ENCODE measurements at regions not wholly inside any gene's neighbourhood (a gene's known extent, or its start where the extent isn't known, plus 50 kb on each side); places are given as distances from the start of the nearest gene placed in this dataset.

DNA sequence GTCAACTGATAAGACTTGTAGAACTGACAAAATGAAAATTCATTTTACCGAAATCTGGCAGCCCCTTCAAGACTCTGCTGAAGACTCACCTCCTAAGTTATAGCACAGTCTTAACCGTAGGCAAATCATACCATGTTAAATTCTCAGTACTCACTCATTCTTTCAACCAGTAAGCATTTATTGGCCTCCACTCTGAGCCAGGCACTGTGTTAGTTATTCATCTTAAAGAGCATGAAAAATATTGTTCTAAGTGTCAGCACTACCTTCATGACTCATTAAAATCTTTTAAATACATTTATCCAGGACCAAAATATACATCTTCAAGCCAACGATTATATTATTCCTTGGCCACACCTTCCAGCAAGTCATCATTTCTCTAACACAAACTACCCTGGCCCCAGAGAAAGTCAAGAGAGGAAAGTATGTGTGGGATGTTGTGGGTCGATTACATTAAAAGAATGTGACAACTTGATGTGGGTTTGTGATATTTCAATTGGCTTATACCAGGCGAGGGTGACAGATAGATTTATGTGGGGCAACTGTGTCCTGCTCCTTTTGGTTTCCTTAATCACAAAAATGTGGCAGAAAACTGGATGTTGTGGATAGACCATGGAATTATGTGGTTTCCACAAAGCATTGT, 55.0 kb downstream of the TMEM30B start:
- DNase-seq (no peak), ATAC-seq (no peak)
- H3K36me3 Mint-ChIP-seq (ENCODE audit: low read depth): peaks cover 5% of the 10 kb centered on the region
- H3K27me3 Mint-ChIP-seq: peaks cover 77% of the 10 kb centered on the region
- H3K4me1 Mint-ChIP-seq: no peaks in the 10 kb centered on the region
- no peak overlapping the region for H3K27ac Mint-ChIP-seq
- H3K4me3 Mint-ChIP-seq: no peak overlapping the region
- no peaks in the 10 kb centered on the region for H3K9me3 ChIP-seq (ENCODE audit: control insufficient read depth, low read length, poor library complexity, severe bottlenecking)

DNA sequence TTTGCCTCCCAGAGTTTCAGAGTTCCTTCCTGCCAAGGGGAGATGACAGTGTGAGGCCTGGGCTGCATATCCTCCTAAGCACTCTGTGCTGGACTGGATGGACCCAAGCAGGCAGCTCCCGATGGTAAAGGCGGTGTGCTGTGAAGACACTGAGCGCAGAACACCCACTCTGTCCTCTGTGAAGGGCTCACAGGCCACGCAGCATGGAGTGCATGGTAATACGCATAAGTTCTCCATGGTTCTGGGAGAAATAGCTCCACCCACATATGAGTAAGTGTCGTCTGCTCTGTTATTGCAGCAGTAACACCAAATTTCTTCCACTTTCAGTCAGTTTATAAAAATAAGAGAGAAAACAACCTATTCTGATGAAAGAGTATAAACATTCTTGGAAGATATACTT, 55.8 kb downstream of the TMEM30B start:
- ATAC-seq: no peak
- Mint-ChIP-seq H3K4me3 (no peak overlapping the region), H3K27me3 (peaks cover 80% of the 10 kb centered on the region), H3K36me3 (ENCODE audit: low read depth) (peaks cover 7% of the 10 kb centered on the region), H3K4me1 (no peaks in the 10 kb centered on the region), H3K27ac (no peak overlapping the region)
- H3K9me3 ChIP-seq (ENCODE audit: control insufficient read depth, low read length, poor library complexity, severe bottlenecking): no peaks in the 10 kb centered on the region
- DNase-seq: no peak

DNA sequence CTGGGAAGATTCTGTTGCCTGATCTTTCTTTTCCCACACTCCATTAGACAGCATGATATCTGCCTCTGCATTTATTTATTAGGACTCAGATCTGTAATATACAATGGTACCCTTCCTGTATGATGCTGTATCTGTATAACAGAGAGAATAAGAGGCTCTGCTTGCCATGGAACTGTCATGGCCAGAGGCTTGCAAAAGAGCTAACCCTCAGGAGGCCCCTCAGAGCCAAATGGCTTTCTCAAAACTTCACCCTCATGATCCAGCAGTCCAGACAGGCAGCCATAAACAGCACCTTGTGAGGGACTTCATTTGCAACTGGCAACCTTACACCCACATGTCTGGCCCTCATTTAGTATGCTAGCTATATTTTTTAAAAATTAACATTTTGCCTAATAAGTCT, 57.6 kb downstream of the TMEM30B start:
- H3K4me3 Mint-ChIP-seq: no peak overlapping the region
- peaks cover 7% of the 10 kb centered on the region for H3K36me3 Mint-ChIP-seq (ENCODE audit: low read depth)
- DNase-seq (no peak), ATAC-seq (no peak)
- no peak overlapping the region for H3K27ac Mint-ChIP-seq
- H3K27me3 Mint-ChIP-seq: peaks cover 91% of the 10 kb centered on the region
- H3K4me1 Mint-ChIP-seq: no peaks in the 10 kb centered on the region
- H3K9me3 ChIP-seq (ENCODE audit: control insufficient read depth, low read length, poor library complexity, severe bottlenecking): no peaks in the 10 kb centered on the region

DNA sequence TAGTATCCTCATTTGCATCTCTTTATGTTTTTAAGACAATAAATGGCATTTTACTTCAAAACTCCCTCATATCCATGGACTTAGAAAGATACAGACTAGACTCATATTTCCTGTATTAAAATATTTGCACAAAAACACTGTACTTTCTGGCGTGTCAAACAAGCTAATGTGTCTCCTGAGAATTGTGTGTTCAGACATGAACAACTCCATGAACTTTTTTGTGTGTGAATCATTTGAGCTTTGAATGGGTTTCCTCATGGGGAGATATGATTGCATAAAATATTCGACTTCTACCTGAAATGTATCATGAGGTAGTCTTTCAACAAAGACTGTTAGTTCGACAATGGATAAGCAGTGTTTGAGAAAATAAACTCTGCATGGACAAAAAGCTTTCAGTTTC, 58.8 kb downstream of the TMEM30B start:
- no peaks in the 10 kb centered on the region for H3K9me3 ChIP-seq (ENCODE audit: control insufficient read depth, low read length, poor library complexity, severe bottlenecking)
- DNase-seq: no peak
- Mint-ChIP-seq H3K4me1 (no peaks in the 10 kb centered on the region), H3K27me3 (peaks cover 96% of the 10 kb centered on the region), H3K36me3 (ENCODE audit: low read depth) (peaks cover 7% of the 10 kb centered on the region), H3K27ac (no peak overlapping the region), H3K4me3 (no peak overlapping the region)
- ATAC-seq: no peak

DNA sequence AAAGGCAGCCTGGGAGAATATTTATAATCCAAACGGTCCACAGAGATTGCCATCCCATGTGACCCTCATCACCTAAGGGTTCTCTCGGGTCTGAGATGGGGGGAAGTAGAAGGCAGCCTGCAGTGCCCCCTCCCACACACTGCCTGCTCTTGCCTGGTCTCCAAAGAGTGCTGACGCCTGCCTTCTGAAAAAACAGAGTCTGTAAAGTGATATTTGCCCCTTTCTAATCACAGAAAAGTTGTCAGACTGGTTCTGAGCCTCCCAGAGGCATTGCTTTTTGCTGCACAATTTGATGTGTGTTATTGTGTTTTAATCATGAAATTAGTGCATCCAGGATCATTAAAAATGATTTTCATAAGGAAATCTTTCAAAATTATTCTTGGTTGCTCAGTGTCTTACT, 59.2 kb downstream of the TMEM30B start:
- H3K4me1 Mint-ChIP-seq: no peaks in the 10 kb centered on the region
- no peaks in the 10 kb centered on the region for H3K9me3 ChIP-seq (ENCODE audit: control insufficient read depth, low read length, poor library complexity, severe bottlenecking)
- H3K27ac Mint-ChIP-seq: no peak overlapping the region
- peaks cover 93% of the 10 kb centered on the region for H3K27me3 Mint-ChIP-seq
- peaks cover 7% of the 10 kb centered on the region for H3K36me3 Mint-ChIP-seq (ENCODE audit: low read depth)
- H3K4me3 Mint-ChIP-seq: no peak overlapping the region
- no peak for ATAC-seq
- no peak for DNase-seq

DNA sequence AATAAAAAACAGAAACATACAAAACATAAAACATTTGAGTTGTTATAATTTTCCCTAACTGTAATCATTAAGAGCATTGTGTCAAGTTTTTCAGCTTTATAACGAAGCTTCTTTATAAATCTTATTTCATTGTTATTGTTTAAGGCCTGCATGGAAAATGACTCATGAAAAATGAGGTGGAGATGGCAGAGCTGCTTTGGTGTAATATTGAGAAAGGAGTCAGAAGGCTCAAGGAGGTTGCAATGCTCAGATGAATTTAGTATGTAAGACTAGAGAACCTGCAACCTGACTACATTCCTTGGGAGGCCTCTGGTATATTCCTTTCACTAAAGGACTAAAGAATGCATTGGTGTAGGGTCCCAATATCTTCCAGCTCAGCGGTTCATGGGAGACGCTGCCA, 61.5 kb downstream of the TMEM30B start:
- ATAC-seq: no peak

DNA sequence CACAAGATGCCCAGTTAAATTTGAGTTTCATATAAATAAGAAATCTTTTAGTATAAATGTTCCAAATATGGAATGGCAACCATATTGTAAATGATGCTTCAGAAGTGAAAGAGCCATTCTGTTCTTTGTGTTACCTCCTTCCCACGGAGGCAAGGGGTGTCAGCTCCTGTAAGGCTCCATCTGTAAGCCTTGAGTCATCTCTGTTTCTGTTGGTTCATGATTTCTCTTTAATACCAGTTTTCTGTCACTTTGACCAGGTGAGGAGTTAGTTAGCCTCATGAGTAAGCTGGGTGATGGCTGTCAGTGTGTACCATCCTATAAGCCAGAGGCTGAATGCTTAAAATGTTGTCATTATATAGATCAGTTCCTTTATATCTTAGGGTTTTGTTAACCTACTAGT, 61.9 kb downstream of the TMEM30B start:
- H3K27me3 Mint-ChIP-seq: peaks cover 75% of the 10 kb centered on the region
- no peaks in the 10 kb centered on the region for H3K4me1 Mint-ChIP-seq
- DNase-seq: no peak
- no peak overlapping the region for H3K4me3 Mint-ChIP-seq
- H3K9me3 ChIP-seq (ENCODE audit: control insufficient read depth, low read length, poor library complexity, severe bottlenecking): no peaks in the 10 kb centered on the region
- H3K27ac Mint-ChIP-seq: no peak overlapping the region
- ATAC-seq: no peak
- H3K36me3 Mint-ChIP-seq (ENCODE audit: low read depth): peaks cover 7% of the 10 kb centered on the region

More for the DNA sequence above, 61.5 kb downstream of the TMEM30B start:
- no peaks in the 10 kb centered on the region for H3K9me3 ChIP-seq (ENCODE audit: control insufficient read depth, low read length, poor library complexity, severe bottlenecking)
- Mint-ChIP-seq H3K27ac (no peak overlapping the region), H3K27me3 (peaks cover 75% of the 10 kb centered on the region), H3K4me3 (no peak overlapping the region), H3K36me3 (ENCODE audit: low read depth) (peaks cover 7% of the 10 kb centered on the region), H3K4me1 (no peaks in the 10 kb centered on the region)
- no peak for DNase-seq

DNA sequence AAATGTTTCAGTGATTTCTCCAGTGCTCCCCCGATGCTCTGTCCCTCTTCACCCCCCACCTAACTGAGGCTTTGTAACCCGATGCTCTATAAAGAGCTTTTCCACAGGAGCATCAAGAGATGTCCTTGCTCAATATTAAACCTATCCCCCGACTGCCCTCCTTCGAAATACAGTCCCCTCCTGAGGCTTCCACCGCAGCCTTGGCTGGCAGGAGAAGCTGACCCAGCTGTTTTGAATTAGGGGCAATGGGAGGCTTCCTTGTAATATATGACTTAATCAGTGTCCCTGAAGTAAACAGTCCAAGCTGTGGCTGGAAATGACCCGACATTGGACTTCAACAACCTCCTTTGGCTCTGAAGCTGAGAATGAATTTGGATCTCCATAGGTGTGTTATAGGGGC, 62.4 kb downstream of the TMEM30B start:
- Mint-ChIP-seq H3K4me1 (no peaks in the 10 kb centered on the region), H3K27ac (no peak overlapping the region), H3K4me3 (no peak overlapping the region), H3K27me3 (peaks cover 78% of the 10 kb centered on the region), H3K36me3 (ENCODE audit: low read depth) (peaks cover 7% of the 10 kb centered on the region)
- no peak for ATAC-seq
- H3K9me3 ChIP-seq (ENCODE audit: control insufficient read depth, low read length, poor library complexity, severe bottlenecking): no peaks in the 10 kb centered on the region
- DNase-seq: no peak

DNA sequence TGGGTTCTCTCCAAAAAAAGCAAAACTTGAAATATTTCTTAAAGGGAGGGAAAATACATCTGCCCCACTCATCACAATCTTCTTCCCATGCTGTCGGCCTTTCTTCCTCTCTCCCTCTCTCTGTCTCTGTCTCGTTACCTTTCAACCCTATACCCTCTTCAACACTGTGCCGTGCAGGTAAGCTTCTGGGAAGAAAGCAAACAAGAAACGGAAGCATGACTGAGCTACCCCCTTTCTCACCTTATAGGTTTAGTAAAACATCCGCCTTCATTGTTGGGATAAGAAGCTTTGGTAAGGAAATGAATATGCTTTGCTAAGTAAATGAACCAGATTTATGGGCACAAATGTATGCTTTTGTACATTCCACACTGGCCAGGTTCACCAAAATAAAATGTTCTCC, 63.0 kb downstream of the TMEM30B start:
- ATAC-seq: no peak
- Mint-ChIP-seq H3K4me1 (no peaks in the 10 kb centered on the region), H3K27ac (no peak overlapping the region), H3K4me3 (no peak overlapping the region), H3K36me3 (ENCODE audit: low read depth) (peaks cover 7% of the 10 kb centered on the region), H3K27me3 (peaks cover 76% of the 10 kb centered on the region)
- DNase-seq: no peak
- no peaks in the 10 kb centered on the region for H3K9me3 ChIP-seq (ENCODE audit: control insufficient read depth, low read length, poor library complexity, severe bottlenecking)

DNA sequence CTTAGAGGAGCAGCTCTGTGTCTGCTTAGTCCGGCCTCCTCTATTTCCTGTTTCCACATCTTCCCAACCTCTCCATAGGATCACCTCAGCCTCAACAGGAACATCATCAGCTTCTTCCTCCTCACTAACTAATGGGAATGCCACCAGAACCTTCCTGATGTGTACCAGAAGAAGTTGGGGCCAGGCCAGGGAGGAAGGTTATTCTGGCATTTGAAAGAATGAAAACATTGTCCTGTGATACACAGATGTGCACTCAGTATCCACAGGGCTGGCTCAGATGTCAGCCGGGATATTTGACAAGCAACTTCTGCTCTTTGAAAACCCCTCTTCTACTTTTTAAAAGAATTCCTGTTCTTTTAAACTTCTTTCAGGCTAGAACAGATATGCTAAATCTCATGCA, 63.6 kb downstream of the TMEM30B start:
- H3K27ac Mint-ChIP-seq: no peak overlapping the region
- peaks cover 76% of the 10 kb centered on the region for H3K27me3 Mint-ChIP-seq
- DNase-seq (no peak), ATAC-seq (no peak)
- H3K4me3 Mint-ChIP-seq: no peak overlapping the region
- H3K9me3 ChIP-seq (ENCODE audit: control insufficient read depth, low read length, poor library complexity, severe bottlenecking): no peaks in the 10 kb centered on the region
- peaks cover 7% of the 10 kb centered on the region for H3K36me3 Mint-ChIP-seq (ENCODE audit: low read depth)
- no peaks in the 10 kb centered on the region for H3K4me1 Mint-ChIP-seq

DNA sequence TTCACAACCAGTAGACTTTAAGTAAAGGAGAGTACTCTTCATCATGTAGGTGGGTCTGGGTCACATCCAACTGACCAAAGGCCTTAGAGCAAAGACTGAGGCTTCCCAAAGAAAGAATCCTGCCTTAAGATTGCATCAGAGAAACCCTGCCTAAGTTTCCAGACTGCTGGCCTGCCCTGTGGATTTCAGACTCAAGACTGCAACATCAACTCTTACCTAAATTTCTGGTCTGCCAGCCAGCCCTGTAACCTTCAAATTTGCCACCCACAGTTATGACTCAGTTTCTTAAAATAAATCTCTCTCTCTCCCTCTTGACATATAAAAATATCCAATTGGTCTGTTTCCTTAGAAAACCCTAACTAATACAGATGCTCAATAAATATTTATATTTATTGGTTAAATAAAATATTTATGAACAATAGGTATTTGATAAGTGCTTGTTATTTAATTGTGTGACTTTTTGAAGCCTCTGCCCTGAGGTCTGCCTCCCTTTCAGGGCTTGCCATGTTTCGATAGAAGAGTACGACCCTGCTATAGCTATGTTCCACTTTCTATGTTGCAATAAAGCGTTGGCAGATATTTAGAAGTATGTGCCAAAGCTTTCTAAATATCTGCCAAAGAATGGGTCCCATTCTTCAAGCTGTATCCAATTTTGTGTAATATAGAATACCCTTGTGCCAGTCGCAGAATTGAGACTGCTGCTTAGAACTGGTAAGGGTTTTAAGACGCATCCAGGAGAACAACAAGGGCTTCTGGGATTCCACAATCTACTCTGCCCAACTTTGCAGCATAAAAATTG, 65.7 kb downstream of the TMEM30B start:
- Mint-ChIP-seq H3K4me3 (no peak overlapping the region), H3K27me3 (peaks cover 67% of the 10 kb centered on the region), H3K27ac (no peak overlapping the region), H3K36me3 (ENCODE audit: low read depth) (peaks cover under 1% of the 10 kb centered on the region), H3K4me1 (no peaks in the 10 kb centered on the region)
- ATAC-seq (no peak), DNase-seq (no peak)
- H3K9me3 ChIP-seq (ENCODE audit: control insufficient read depth, low read length, poor library complexity, severe bottlenecking): no peaks in the 10 kb centered on the region

DNA sequence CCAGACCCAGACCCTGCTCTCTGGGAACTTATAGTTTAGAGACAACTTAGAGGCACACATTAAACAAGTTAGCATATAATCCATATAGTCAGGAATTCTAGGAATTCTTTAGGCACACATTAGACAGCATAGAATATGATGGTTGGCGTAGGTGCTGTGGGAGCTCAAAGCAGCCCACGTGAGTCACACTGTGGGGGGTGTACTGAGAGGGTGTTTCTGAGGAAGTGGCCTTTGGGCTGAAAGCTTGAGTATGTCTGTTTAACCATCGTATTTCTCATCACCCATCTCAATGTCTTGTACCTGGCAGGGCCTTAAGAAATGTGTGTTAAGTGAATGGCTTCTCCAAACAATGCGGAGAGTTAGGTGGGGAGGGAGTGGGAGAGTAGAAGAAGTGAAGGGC, 67.2 kb downstream of the TMEM30B start:
- H3K9me3 ChIP-seq (ENCODE audit: control insufficient read depth, low read length, poor library complexity, severe bottlenecking): no peaks in the 10 kb centered on the region
- H3K27ac Mint-ChIP-seq: no peak overlapping the region
- ATAC-seq (no peak), DNase-seq (no peak)
- H3K4me1 Mint-ChIP-seq: no peaks in the 10 kb centered on the region
- peaks cover 52% of the 10 kb centered on the region for H3K27me3 Mint-ChIP-seq
- no peak overlapping the region for H3K4me3 Mint-ChIP-seq
- H3K36me3 Mint-ChIP-seq (ENCODE audit: low read depth): no peaks in the 10 kb centered on the region

DNA sequence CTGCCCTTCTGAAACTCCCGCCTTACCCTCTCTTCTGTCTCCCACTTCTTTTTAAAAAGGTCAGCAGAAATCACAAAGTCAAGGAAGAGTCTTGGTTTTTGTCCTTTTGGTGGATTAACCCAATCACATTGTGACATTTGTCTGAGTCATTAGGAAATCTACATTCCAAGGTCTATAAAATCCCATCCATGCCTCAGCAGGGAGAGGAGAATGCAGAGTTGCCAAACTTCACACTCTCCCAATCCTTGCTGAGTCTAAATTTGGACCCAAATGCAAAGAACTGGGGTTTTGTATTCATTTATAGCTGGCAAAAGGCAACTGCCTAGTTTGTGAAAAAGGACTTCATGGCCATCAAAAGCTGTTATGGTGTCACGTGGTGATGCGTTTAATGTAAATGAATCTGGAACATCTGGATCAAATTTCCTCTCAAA, 67.9 kb downstream of the TMEM30B start:
- H3K9me3 ChIP-seq (ENCODE audit: control insufficient read depth, low read length, poor library complexity, severe bottlenecking): no peaks in the 10 kb centered on the region
- ATAC-seq (no peak), DNase-seq (no peak)
- H3K4me1 Mint-ChIP-seq: no peaks in the 10 kb centered on the region
- H3K27ac Mint-ChIP-seq: no peak overlapping the region
- H3K36me3 Mint-ChIP-seq (ENCODE audit: low read depth): no peaks in the 10 kb centered on the region
- H3K4me3 Mint-ChIP-seq: no peak overlapping the region
- peaks cover 45% of the 10 kb centered on the region for H3K27me3 Mint-ChIP-seq

DNA sequence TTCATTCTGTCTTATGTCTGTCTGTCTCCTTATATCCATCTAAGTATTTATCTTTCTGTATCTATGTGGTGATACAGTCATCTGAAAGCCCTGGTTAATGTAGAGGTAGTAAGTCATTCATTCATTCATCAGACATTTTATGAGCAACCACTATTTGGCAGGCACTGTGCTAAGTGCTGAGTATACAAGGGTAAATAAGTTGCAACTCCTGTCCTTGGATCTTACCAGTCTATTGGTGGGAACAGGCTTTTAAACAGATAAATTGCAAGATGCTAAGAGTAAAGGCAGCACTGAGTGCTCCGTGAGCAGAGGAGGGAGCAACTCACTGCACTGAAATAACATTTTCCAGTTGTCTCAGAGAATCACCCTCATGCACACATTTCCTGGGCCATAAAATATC, 68.6 kb downstream of the TMEM30B start:
- no peak for ATAC-seq
- no peaks in the 10 kb centered on the region for H3K4me1 Mint-ChIP-seq
- no peak for DNase-seq

More for the DNA sequence above, 68.6 kb downstream of the TMEM30B start:
- H3K4me3 Mint-ChIP-seq: no peak overlapping the region
- H3K27ac Mint-ChIP-seq: no peak overlapping the region
- H3K27me3 Mint-ChIP-seq: peaks cover 39% of the 10 kb centered on the region
- no peaks in the 10 kb centered on the region for H3K36me3 Mint-ChIP-seq (ENCODE audit: low read depth)
- no peaks in the 10 kb centered on the region for H3K9me3 ChIP-seq (ENCODE audit: control insufficient read depth, low read length, poor library complexity, severe bottlenecking)
